NCI-H1092 (cell line): ENCODE measurements at regions not wholly inside any gene's neighbourhood (a gene's known extent, or its start where the extent isn't known, plus 50 kb on each side); places are given as distances from the start of the nearest gene placed in this dataset.
"Not testable (repeated sequence)": the region's sequence is repeated elsewhere in the genome, so short reads cannot be mapped to it uniquely, and the experiment has no call there.

ENCODE experiments used
- DNase-seq: peaks from one replicate; lab custom pipeline; 2025; lab: John Stamatoyannopoulos, UW

DNA sequence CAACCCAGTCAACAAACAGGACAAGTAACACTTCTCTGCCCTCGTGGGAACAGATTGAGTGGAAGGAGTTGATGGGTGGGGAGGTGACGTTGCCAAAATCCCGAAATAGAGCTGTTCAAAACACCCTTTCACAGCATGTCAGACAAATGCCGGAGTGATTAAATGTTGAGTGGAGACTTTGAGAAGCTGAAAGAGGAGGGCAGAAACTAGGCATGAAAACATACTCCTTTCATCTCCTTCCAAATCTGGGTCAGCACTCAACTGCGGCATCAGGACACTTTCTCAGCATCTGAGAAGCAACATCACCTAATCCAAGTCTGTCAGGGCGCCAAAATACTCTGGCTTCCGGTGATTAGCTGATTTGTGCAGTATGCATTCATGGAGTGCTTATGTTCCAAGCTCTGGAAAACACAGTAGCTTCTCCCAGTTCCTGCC is 51.5 kb upstream of the MRI1 start:
- no peak for DNase-seq

DNA sequence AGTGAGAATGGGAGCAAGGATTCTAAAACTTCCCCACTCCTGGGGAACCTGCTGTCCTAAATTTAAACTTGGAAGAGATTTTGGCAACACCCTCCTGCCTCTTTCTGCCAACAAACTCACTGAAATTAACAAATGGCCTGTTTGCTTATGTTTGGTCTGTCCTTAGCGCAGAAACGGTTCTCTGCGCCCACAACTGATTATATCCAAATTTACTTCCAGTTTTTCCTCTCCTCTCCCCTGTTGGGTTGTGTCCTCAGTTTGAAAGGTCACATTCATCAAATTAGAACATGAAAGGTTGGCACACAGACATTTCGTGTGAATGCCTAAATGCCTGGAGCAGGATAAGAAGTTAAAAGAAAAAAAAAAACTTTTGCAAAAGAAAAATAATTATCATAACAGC is 56.4 kb upstream of the MRI1 start:
- no peak for DNase-seq

DNA sequence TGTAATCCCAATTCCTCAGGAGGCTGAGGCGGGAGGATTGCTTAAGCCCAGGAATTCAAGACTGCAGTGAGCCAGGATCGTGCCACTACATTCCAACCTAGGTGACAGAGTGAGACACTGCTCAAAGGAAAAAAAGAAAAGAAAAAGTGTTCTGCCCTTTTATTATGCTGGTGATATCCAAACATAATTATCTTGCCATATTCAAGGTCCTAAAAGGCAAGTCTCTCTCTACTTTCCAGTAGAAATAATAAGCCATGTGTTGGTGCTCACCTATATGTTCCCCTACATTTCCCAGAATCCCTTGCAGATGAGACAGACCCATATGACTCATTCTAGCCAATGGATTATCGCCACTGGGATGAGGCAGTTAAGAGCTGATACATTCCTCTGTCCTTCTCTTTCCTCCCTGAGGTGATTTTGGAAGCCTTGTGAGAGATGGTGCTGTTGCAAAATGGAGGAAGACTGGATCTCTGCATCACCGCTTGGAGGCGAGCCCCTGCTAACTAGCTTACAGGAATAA is 58.3 kb upstream of the MRI1 start:
- no peak for DNase-seq

- no peak for DNase-seq
These were observed 59.1 kb upstream of the MRI1 start for GRCh38 chr19:13705201-13705600.

GRCh38 chr19:13701624-13702023 is 62.7 kb upstream of the MRI1 start:
- no peak for DNase-seq

- no peak for DNase-seq
These were observed 63.7 kb upstream of the MRI1 start for GRCh38 chr19:13700621-13701020.

GRCh38 chr19:13699786-13700185 is 64.5 kb upstream of the MRI1 start:
- DNase-seq, result no peak

DNA sequence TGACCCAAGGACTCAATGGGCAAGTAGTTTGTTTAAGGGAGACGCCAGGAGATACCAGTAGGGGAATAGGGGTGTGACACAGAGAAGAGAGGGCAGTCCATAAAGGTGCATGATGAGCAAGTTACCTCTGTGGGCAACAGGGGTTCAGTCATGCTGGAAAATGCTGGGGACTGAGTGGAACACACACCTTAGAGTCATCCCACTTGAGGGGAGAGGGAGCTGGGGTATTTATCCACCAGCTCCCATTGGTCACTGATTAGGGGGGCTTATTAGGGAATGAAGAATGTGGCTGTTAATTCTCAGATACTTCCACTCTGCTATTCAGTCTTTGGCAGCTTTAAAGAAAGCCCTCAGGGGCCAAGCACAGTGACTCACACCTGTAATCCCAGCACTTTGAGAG is 67.5 kb upstream of the MRI1 start:
- no peak for DNase-seq

GRCh38 chr19:13693889-13694288 is 70.4 kb upstream of the MRI1 start:
- peak; percentile 47 for DNase-seq

DNA sequence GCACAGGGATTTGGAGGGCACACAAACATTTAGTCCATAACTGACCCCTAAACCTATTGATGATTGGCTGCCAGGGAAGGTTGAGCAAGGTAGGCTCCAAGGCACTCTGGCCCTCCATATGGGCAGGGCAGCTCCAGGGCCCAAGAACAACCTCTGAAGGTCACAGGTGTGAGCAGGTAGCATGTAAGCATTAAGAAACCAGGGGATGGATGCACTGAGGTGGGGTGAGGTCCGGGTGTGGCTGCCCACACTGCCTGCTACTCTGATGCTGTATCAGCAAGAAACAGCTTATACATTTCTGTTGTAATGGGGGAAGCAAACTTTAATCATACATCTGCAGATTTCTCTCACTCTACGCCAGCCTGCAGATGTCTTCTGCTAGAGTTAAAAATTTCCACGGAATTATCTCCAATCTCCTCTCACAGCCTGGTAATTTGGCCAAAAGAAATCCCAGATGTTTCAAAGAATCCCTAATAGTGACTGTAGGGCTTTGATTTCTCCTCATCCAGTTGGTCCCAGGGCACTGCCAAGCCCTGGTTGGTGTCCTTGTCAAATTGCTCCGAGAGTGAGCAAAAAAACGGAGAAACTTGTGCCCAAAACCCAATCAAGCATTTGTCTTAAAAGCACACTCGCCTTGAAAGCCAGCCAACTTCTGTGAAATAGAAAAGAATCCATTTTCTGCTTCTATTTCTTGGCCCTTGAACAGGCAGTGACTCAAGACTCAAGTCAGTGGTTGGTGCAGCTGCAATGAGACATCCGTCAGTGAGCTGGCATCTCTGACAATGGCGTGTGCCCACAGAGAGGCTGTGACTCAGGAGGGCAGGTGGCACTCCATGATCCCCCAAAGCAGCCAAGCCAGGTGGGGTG is 72.5 kb upstream of the MRI1 start:
- DNase-seq, result no peak

DNA sequence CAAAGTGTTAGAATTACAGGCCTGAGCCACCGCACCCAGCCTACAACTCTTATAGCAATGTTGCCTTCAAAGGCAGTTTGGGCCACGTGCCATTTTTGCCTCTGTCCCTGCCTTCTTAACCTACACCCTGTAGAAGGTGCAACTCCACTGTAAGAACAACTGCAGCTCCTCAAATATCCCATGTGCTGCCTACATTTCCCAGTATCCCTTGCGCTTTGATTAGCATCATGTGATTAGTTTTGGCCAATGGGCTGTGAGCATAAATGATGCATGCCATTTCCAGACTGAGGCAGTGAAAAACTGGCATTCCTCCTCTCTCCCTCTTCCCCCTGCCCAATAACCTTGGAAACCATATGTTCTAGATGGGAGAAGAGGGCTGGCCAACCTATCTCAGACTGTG is 75.2 kb upstream of the MRI1 start:
- DNase-seq, result no peak

GRCh38 chr19:13684021-13684420 is 80.3 kb upstream of the MRI1 start:
- DNase-seq, result no peak

DNA sequence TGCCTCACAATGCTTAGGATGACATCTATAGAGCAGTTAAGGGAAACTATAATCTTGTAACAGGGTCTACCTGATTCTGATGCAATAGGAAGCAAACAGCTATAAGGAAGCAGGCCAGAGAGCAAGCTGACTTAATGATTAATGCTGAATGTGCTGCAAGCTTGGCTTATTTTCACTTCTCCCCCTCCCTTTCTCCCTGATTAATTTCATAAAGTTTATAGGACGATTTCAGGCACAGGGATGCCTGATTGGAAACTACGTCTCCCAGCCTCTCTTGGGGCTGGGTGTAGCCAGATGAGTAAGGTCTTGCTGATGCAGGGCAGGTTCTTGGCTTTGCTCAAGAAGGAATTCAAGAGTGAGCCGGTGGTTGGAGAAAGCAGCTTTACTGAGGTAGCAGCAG is 82.8 kb upstream of the MRI1 start:
- no peak for DNase-seq

DNA sequence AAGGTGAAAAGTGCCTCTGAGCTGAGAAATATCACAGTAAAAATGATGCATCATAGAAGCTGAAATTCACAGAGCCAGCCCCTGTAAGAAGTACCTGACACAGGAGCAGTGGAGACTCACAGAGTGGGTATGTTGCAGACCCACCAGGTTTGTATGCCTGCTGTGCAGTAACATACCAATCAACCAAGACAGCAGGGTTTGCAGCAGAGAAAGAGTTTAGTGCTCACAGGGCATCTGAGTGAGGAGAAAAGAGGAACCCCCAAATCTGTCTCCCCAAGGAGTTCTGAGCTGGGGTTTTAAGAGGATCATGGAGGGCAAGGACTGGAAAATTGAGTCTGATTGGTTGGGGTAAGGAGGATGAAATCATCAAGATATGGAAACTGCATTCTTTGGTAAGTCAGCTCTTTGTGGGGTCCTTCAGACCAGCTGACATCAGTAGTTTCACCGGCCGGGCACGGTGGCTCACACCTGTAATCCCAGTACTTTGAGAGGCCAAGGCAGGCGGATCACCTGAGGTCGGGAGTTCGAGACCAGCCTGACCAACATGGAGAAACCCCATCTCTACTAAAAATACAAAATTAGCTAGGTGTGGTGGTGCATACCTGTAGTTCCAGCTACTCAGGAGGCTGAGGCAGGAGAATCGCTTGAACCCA is 83.5 kb upstream of the MRI1 start:
- not testable (repeated sequence) for DNase-seq

- not testable (repeated sequence) for DNase-seq
These were observed 87.4 kb upstream of the MRI1 start for GRCh38 chr19:13676967-13677366.

GRCh38 chr19:13672480-13673175 is 91.7 kb upstream of the MRI1 start:
- DNase-seq, result not testable (repeated sequence)

DNA sequence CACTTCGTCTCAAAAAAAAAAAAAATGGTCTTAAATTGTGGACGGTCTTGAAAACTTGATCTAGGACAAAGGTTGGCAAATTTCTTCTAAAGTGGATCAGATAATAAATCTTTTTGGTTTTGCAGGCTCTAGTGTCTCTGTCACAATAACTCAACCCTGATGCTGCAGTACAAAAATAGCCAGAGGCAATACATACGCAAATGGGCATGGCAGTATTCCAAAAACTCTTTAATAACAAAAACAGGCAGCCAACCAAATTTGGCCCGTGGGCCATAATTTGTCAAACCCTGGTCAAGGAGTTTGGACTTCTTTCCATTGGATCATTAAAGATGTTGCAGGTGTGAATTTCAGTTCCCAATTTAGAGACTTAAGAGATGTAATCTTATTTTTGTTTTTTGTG is 93.5 kb upstream of the MRI1 start:
- DNase-seq, result no peak

- DNase-seq, result no peak
These were observed 94.5 kb upstream of the MRI1 start for GRCh38 chr19:13669780-13670355.

GRCh38 chr19:13668964-13669363 is 95.4 kb upstream of the MRI1 start:
- DNase-seq, result no peak

DNA sequence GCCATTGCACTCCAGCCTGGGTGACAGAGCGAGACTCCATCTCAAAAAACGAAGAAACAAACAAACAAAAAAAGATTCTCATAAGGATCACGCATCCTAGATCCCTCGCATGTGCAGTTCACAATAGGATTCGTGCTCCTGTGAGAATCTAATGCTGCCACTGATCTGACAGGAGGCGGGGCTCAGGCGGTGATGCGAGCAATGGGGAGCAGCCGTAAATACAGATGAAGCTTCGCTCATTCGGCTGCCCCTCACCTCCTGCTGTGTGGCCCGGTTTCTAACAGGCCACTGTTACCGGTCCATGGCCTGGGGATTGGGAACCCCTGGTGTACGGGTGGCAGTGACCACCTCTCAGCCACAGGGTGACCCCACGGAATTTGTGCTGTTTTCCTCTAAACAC is 98.2 kb upstream of the MRI1 start:
- DNase-seq, result no peak

- DNase-seq, result no peak
These were observed 99.0 kb upstream of the MRI1 start for GRCh38 chr19:13665125-13665905.
